Gastrocnemius medialis (tissue), 4 donors: ENCODE measurements at regions not wholly inside any gene's neighbourhood (a gene's known extent, or its start where the extent isn't known, plus 50 kb on each side); places are given as distances from the start of the nearest gene placed in this dataset.

Source experiments
- ATAC-seq, 2 donors: fragments of 150-250 bp; one replicate each; pipeline ENCODE4 v1.9.1; 2016
- DNase-seq, 2 donors: peaks; one replicate each; pipeline ENCODE4 v3.0.0-alpha.2; 2019
- H3K27ac ChIP-seq, 4 donors: fragments of 200-600 bp; sonication (generic); 1 replicate in 1 of 4; 2 replicates in 3 of 4; pipeline ENCODE4 v1.5.1; 2016 to 2018; ENCODE audit warnings: mild to moderate bottlenecking in 2 of 4, moderate library complexity in 1 of 4
- H3K27me3 ChIP-seq, 3 donors: fragments of 200-600 bp; sonication (generic) in 2 of 3; 1 replicate in 1 of 3; 2 replicates in 2 of 3; pipeline versions ENCODE4 v1.5.1 to v1.6.0; 2016 to 2019; ENCODE audit warnings: mild to moderate bottlenecking in 1 of 3, moderate library complexity in 1 of 3
- H3K36me3 ChIP-seq, 2 donors: fragments of 200-600 bp; sonication (generic) in 1 of 2; one replicate each; pipeline ENCODE4 v1.5.1; 2017 to 2018
- H3K4me1 ChIP-seq, 2 donors: fragments of 200-600 bp; sonication (generic) in 1 of 2; one replicate each; pipeline ENCODE4 v1.5.1; 2016 to 2017; ENCODE audit warnings: mild to moderate bottlenecking in 2 of 2
- H3K4me3 ChIP-seq, 4 donors: fragments of 200-600 bp; sonication (generic) in 3 of 4; 1 replicate in 1 of 4; 2 replicates in 3 of 4; pipeline ENCODE4 v1.5.1; 2016 to 2019; ENCODE audit warnings: mild to moderate bottlenecking in 2 of 4
- H3K9me3 ChIP-seq, 3 donors: fragments of 200-600 bp; sonication (generic) in 2 of 3; 1 replicate in 1 of 3; 2 replicates in 2 of 3; pipeline ENCODE4 v1.5.1; 2016 to 2019
- CTCF ChIP-seq, 5 experiments: fragments of 450-650 bp in 3 of 5; fragments of 200-600 bp in 2 of 5; sonication (generic) in 2 of 5; IDR thresholded peaks in 4 of 5; conservative IDR thresholded peaks in 1 of 5; 1 replicate in 4 of 5; 2 replicates in 1 of 5; pipeline ENCODE4 v1.5.1; 2016 to 2019; ENCODE audit warnings: antibody characterized with exemption in 5 of 5, mild to moderate bottlenecking in 3 of 5, moderate library complexity in 3 of 5
- POLR2A ChIP-seq, 2 donors: fragments of 450-650 bp; IDR thresholded peaks; one replicate each; pipeline ENCODE4 v1.6.1; 2017; ENCODE audit warnings: antibody characterized with exemption in 2 of 2, mild to moderate bottlenecking in 2 of 2, moderate library complexity in 2 of 2
- in situ Hi-C, 4 donors: fragments of 200-750 bp; cut with MboI; loops; one replicate each; pipeline versions ENCODE4 v1.15.0 to v1.8.0; 2017; ENCODE audit warnings: low sequenced_read_pairs in 4 of 4
- intact Hi-C: fragments of 100-400 bp; cut with DNase I; formaldehyde crosslinking; loops from one replicate; pipeline ENCODE4 v1.15.1; 2023; ENCODE audit warnings: low total_unique reads

GRCh38 chr3:124540550-124541211 is 189.6 kb upstream of the UMPS start:
- ATAC-seq (no peak), DNase-seq (no peak)
- in situ Hi-C loops: no loop called here
- Histone ChIP-seq H3K9me3 (no peaks in the 10 kb centered on the region), H3K27ac (no peak overlapping the region), H3K4me1 (peaks cover 0 to 4% of the 10 kb centered on the region in 2 donors), H3K4me3 (no peak overlapping the region), H3K27me3 (no peaks in the 10 kb centered on the region), H3K36me3 (no peaks in the 10 kb centered on the region)
- intact Hi-C loops: no loop called here
- no peak for TF ChIP-seq CTCF (IDR thresholded peaks at IDR 0.05 in 4 of 5, conservative IDR thresholded peaks at IDR 0.05 in 1 of 5)
- TF ChIP-seq POLR2A (IDR thresholded peaks at IDR 0.05): no peak

GRCh38 chr3:124542214-124542869 is 187.9 kb upstream of the UMPS start:
- in situ Hi-C loops (no loop called here), intact Hi-C loops (no loop called here)
- no peak for TF ChIP-seq CTCF (IDR thresholded peaks at IDR 0.05 in 4 of 5, conservative IDR thresholded peaks at IDR 0.05 in 1 of 5)
- no peak for TF ChIP-seq POLR2A (IDR thresholded peaks at IDR 0.05)
- no peak for ATAC-seq
- Histone ChIP-seq H3K9me3 (no peaks in the 10 kb centered on the region), H3K4me3 (no peak overlapping the region), H3K4me1 (peaks cover 0 to 4% of the 10 kb centered on the region in 2 donors), H3K27me3 (no peaks in the 10 kb centered on the region), H3K27ac (no peak overlapping the region), H3K36me3 (no peaks in the 10 kb centered on the region)
- DNase-seq: no peak

GRCh38 chr3:124545891-124546290 is 184.4 kb upstream of the UMPS start:
- intact Hi-C loops (no loop called here), in situ Hi-C loops (no loop called here)
- ATAC-seq: no peak

GRCh38 chr3:124552224-124552623 is 178.0 kb upstream of the UMPS start:
- ATAC-seq: peak in 1 of 2 donors; percentile 24
- intact Hi-C loops: no loop called here
- Histone ChIP-seq H3K27me3 (no peaks in the 10 kb centered on the region), H3K4me3 (no peak overlapping the region), H3K4me1 (no peaks in the 10 kb centered on the region), H3K36me3 (no peaks in the 10 kb centered on the region), H3K9me3 (no peaks in the 10 kb centered on the region), H3K27ac (no peak overlapping the region)
- in situ Hi-C loops: no loop called here
- DNase-seq: no peak
- TF ChIP-seq CTCF (IDR thresholded peaks at IDR 0.05 in 4 of 5, conservative IDR thresholded peaks at IDR 0.05 in 1 of 5) (no peak), POLR2A (IDR thresholded peaks at IDR 0.05) (no peak)

More at GRCh38 chr3:124545891-124546290, 184.4 kb upstream of the UMPS start:
- H3K4me3 ChIP-seq: no peak overlapping the region
- H3K36me3 ChIP-seq: no peaks in the 10 kb centered on the region
- DNase-seq: no peak
- H3K4me1 ChIP-seq: no peaks in the 10 kb centered on the region
- H3K27me3 ChIP-seq: no peaks in the 10 kb centered on the region
- no peak for TF ChIP-seq POLR2A (IDR thresholded peaks at IDR 0.05)
- no peak for TF ChIP-seq CTCF (IDR thresholded peaks at IDR 0.05 in 4 of 5, conservative IDR thresholded peaks at IDR 0.05 in 1 of 5)
- no peak overlapping the region for H3K27ac ChIP-seq
- no peaks in the 10 kb centered on the region for H3K9me3 ChIP-seq
